WTC11 (cell line): ENCODE measurements at regions not wholly inside any gene's neighbourhood (a gene's known extent, or its start where the extent isn't known, plus 50 kb on each side); places are given as distances from the start of the nearest gene placed in this dataset.

Experiments used
- ATAC-seq: fragments of 200-7000 bp; cut with Tn5 transposase; 2 replicates; pipeline ENCODE4 v1.10.0; 2021; ENCODE audit warnings: mild to moderate bottlenecking, moderate library complexity
- CTCF ChIA-PET: fragments of 300-600 bp; sonication (Branson Sonifier 250); formaldehyde crosslinking; loops from one replicate; lab custom pipeline; 2021; ENCODE audit warnings: antibody characterized with exemption; lab: Charles Lee
- POLR2A ChIA-PET: fragments of 350-600 bp; sonication (Branson Sonifier 250); formaldehyde crosslinking; loops from one replicate; lab custom pipeline; 2021; ENCODE audit warnings: antibody characterized with exemption; lab: Charles Lee
- DNase-seq: peaks from one replicate; pipeline ENCODE4 v3.0.0; 2021; ENCODE audit warnings: low spot score
- H3K27ac Mint-ChIP-seq: 2 replicates; pipeline ENCODE4 v1.8.0; 2021; ENCODE audit warnings: mixed read lengths
- H3K27me3 Mint-ChIP-seq: 2 replicates; pipeline ENCODE4 v1.8.0; 2021; ENCODE audit warnings: low read depth, mild to moderate bottlenecking, moderate library complexity, mixed read lengths
- H3K36me3 Mint-ChIP-seq: 2 replicates; pipeline ENCODE4 v1.8.0; 2021; ENCODE audit warnings: mixed read lengths
- H3K4me1 Mint-ChIP-seq: 2 replicates; pipeline ENCODE4 v1.8.0; 2022; ENCODE audit warnings: mixed read lengths
- H3K4me3 Mint-ChIP-seq: 2 replicates; pipeline ENCODE4 v1.8.0; 2021; ENCODE audit warnings: mild to moderate bottlenecking, moderate library complexity, mixed read lengths
- H3K9me3 Mint-ChIP-seq: 2 replicates; pipeline ENCODE4 v1.8.0; 2021; ENCODE audit warnings: mixed read lengths
- CBFB ChIP-seq: sonication (generic); formaldehyde crosslinking; IDR thresholded peaks from 2 replicates; pipeline ENCODE4 v1.8.1; 2022; ENCODE audit warnings: mild to moderate bottlenecking, low read depth, missing genetic modification reagents
- ESRRA ChIP-seq: sonication (generic); formaldehyde crosslinking; IDR thresholded peaks from 2 replicates; pipeline ENCODE4 v1.8.1; 2022; ENCODE audit warnings: mild to moderate bottlenecking, missing genetic modification reagents, borderline replicate concordance
- FOXK1 ChIP-seq: sonication (generic); formaldehyde crosslinking; IDR thresholded peaks from 2 replicates; pipeline ENCODE4 v1.8.0; 2022; ENCODE audit warnings: mild to moderate bottlenecking, moderate library complexity, missing genetic modification reagents
- GABPB1 ChIP-seq: sonication (generic); formaldehyde crosslinking; IDR thresholded peaks from 2 replicates; pipeline ENCODE4 v1.8.1; 2023; ENCODE audit warnings: mild to moderate bottlenecking, missing genetic modification reagents
- MXD4 ChIP-seq: fragments of 250-450 bp; sonication (Bioruptor Pico); IDR thresholded peaks from 2 replicates; pipeline ENCODE4 v1.8.0; 2021; ENCODE audit warnings: mild to moderate bottlenecking, moderate library complexity, borderline replicate concordance
- RELA ChIP-seq: sonication (generic); formaldehyde crosslinking; IDR thresholded peaks from 2 replicates; pipeline ENCODE4 v1.8.1; 2022; ENCODE audit warnings: missing genetic modification reagents, mild to moderate bottlenecking, borderline replicate concordance
- RORB ChIP-seq: fragments of 250-450 bp; sonication (Bioruptor Pico); IDR thresholded peaks from 2 replicates; pipeline ENCODE4 v1.9.0; 2021; ENCODE audit warnings: mild to moderate bottlenecking
- SMAD3 ChIP-seq: sonication (generic); formaldehyde crosslinking; IDR thresholded peaks from 2 replicates; pipeline ENCODE4 v1.8.0; 2022; ENCODE audit warnings: missing genetic modification reagents, mild to moderate bottlenecking, borderline replicate concordance
- SMAD4 ChIP-seq: sonication (generic); formaldehyde crosslinking; IDR thresholded peaks from 2 replicates; pipeline ENCODE4 v1.8.0; 2022; ENCODE audit warnings: mild to moderate bottlenecking, missing genetic modification reagents
- ZNF232 ChIP-seq: sonication (generic); formaldehyde crosslinking; IDR thresholded peaks from 2 replicates; pipeline ENCODE4 v1.8.0; 2022; ENCODE audit warnings: mild to moderate bottlenecking, missing genetic modification reagents
- ZNF671 ChIP-seq: fragments of 250-450 bp; sonication (Bioruptor Pico); IDR thresholded peaks from 2 replicates; pipeline ENCODE4 v1.8.0; 2021; ENCODE audit warnings: mild to moderate bottlenecking
- TF ChIP-seq, protein P1 (sequence below): sonication (generic); formaldehyde crosslinking; IDR thresholded peaks from 2 replicates; pipeline ENCODE4 v1.8.0; 2023; ENCODE audit warnings: mild to moderate bottlenecking, missing genetic modification reagents
- TF ChIP-seq, protein P2 (sequence below): sonication (generic); formaldehyde crosslinking; conservative IDR thresholded peaks from 2 replicates; pipeline ENCODE4 v1.8.1; 2023; ENCODE audit warnings: mild to moderate bottlenecking, low read depth, missing genetic modification reagents, moderate library complexity
- TF ChIP-seq, protein P3 (sequence below): sonication (generic); formaldehyde crosslinking; IDR thresholded peaks from 2 replicates; pipeline ENCODE4 v1.8.1; 2023; ENCODE audit warnings: mild to moderate bottlenecking, missing genetic modification reagents
- TF ChIP-seq, protein P4 (sequence below): sonication (generic); formaldehyde crosslinking; IDR thresholded peaks from 2 replicates; pipeline ENCODE4 v1.8.1; 2023; ENCODE audit warnings: mild to moderate bottlenecking, missing genetic modification reagents
- TF ChIP-seq, protein P5 (sequence below): sonication (generic); formaldehyde crosslinking; IDR thresholded peaks from 2 replicates; pipeline ENCODE4 v1.8.0; 2022; ENCODE audit warnings: mild to moderate bottlenecking, missing genetic modification reagents
- TF ChIP-seq, protein P6 (sequence below): fragments of 250-450 bp; sonication (Bioruptor Pico); conservative IDR thresholded peaks from 2 replicates; pipeline ENCODE4 v1.9.0; 2021; ENCODE audit warnings: mild to moderate bottlenecking
- TF ChIP-seq, protein P7 (sequence below): sonication (generic); formaldehyde crosslinking; IDR thresholded peaks from 2 replicates; pipeline ENCODE4 v1.8.1; 2022; ENCODE audit warnings: missing genetic modification reagents, borderline replicate concordance

DNA sequence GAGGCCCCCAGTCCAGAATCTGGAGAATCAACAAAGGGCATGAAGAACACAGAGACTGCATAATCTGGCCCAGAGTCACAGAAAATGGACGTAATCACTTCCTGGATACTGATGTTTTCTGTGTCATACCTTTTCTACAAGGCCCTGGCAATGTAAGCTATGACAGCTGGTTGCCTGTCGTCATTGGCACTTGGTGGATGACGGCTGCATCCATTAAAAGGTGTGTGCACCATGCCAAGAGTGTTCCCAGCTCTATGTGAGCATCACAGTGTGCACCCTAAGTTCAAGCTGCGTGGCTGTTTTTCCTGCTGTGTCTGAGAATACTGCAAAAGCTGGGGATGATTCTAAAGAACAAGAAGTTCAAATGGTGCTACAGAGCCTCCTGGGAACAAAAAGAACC is 275.2 kb upstream of the CNR1 start:
- Mint-ChIP-seq H3K4me3 (no peak overlapping the region), H3K36me3 (no peaks in the 10 kb centered on the region), H3K4me1 (no peaks in the 10 kb centered on the region), H3K27me3 (no peaks in the 10 kb centered on the region), H3K9me3 (peaks cover 3% of the 10 kb centered on the region), H3K27ac (no peak overlapping the region)
- ATAC-seq (no peak), DNase-seq (no peak)
- ChIA-PET CTCF (no interaction called here), POLR2A (no interaction called here)
- TF ChIP-seq, protein P1, sequence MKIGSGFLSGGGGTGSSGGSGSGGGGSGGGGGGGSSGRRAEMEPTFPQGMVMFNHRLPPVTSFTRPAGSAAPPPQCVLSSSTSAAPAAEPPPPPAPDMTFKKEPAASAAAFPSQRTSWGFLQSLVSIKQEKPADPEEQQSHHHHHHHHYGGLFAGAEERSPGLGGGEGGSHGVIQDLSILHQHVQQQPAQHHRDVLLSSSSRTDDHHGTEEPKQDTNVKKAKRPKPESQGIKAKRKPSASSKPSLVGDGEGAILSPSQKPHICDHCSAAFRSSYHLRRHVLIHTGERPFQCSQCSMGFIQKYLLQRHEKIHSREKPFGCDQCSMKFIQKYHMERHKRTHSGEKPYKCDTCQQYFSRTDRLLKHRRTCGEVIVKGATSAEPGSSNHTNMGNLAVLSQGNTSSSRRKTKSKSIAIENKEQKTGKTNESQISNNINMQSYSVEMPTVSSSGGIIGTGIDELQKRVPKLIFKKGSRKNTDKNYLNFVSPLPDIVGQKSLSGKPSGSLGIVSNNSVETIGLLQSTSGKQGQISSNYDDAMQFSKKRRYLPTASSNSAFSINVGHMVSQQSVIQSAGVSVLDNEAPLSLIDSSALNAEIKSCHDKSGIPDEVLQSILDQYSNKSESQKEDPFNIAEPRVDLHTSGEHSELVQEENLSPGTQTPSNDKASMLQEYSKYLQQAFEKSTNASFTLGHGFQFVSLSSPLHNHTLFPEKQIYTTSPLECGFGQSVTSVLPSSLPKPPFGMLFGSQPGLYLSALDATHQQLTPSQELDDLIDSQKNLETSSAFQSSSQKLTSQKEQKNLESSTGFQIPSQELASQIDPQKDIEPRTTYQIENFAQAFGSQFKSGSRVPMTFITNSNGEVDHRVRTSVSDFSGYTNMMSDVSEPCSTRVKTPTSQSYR: no peak

DNA sequence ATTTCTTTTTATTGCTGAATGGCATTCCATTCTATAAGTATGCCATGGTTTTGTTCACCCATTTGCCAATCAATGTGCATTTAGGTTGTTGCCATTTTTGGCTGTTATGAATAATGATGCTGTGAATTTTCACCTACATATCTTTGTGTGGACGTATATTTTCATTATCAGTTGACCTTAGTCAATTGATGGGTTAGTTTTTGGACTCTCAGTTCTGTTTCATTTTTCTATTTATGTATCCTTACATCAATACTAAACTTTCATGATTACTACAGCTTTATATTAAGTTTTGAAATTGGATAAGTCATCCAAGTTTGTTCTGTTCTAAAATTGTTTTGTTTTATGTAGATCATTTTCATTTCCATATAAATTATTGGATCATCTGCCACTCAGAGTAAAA is 261.9 kb upstream of the CNR1 start:
- Mint-ChIP-seq H3K27me3 (no peaks in the 10 kb centered on the region), H3K27ac (no peak overlapping the region)
- POLR2A ChIA-PET: no interaction called here
- TF ChIP-seq ESRRA (CRISPR knock-in tag): no peak
- TF ChIP-seq RELA (CRISPR knock-in tag): no peak
- no peak for TF ChIP-seq ZNF671 (CRISPR knock-in tag)
- TF ChIP-seq RORB: no peak
- no peak for TF ChIP-seq SMAD4 (CRISPR knock-in tag)
- TF ChIP-seq, protein P2, sequence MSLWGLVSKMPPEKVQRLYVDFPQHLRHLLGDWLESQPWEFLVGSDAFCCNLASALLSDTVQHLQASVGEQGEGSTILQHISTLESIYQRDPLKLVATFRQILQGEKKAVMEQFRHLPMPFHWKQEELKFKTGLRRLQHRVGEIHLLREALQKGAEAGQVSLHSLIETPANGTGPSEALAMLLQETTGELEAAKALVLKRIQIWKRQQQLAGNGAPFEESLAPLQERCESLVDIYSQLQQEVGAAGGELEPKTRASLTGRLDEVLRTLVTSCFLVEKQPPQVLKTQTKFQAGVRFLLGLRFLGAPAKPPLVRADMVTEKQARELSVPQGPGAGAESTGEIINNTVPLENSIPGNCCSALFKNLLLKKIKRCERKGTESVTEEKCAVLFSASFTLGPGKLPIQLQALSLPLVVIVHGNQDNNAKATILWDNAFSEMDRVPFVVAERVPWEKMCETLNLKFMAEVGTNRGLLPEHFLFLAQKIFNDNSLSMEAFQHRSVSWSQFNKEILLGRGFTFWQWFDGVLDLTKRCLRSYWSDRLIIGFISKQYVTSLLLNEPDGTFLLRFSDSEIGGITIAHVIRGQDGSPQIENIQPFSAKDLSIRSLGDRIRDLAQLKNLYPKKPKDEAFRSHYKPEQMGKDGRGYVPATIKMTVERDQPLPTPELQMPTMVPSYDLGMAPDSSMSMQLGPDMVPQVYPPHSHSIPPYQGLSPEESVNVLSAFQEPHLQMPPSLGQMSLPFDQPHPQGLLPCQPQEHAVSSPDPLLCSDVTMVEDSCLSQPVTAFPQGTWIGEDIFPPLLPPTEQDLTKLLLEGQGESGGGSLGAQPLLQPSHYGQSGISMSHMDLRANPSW: no peak
- TF ChIP-seq, all 79 proteins: peak for 0
- ATAC-seq (no peak), DNase-seq (no peak)
- H3K36me3 Mint-ChIP-seq: no peaks in the 10 kb centered on the region
- H3K4me3 Mint-ChIP-seq: no peak overlapping the region
- CTCF ChIA-PET: no interaction called here
- H3K9me3 Mint-ChIP-seq: 0 out of 2 replicates have a peak, but pooled peaks cover 3% of the 10 kb centered on the region
- H3K4me1 Mint-ChIP-seq: no peaks in the 10 kb centered on the region

DNA sequence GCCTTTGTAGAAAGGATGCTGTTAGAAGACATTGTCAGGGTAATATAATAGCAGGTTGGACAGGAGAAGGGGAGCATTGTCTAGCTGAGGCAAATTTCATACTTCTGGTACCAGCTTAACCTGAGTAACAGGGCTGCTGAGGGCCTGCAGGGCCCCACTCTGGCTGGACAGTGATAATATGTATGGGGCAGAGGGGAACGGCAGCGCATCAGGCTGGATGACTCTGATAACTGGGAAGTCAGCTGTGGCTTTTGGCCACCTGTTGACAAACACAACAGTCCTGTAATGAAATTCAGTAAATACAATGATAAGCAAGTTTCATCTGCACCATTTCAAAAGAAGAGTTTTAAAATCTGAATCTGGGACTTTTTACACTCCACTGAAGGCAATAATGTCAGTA is 259.9 kb upstream of the CNR1 start:
- Mint-ChIP-seq H3K27me3 (no peaks in the 10 kb centered on the region), H3K4me1 (no peaks in the 10 kb centered on the region), H3K9me3 (0 out of 2 replicates have a peak, but pooled peaks cover 5% of the 10 kb centered on the region), H3K4me3 (no peak overlapping the region), H3K27ac (no peak overlapping the region), H3K36me3 (no peaks in the 10 kb centered on the region)
- no peak for DNase-seq
- ChIA-PET CTCF (no interaction called here), POLR2A (no interaction called here)
- no peak for ATAC-seq
- TF ChIP-seq GABPB1 (no peak), MXD4 (CRISPR knock-in tag) (no peak), SMAD3 (CRISPR knock-in tag) (no peak), ZNF232 (CRISPR knock-in tag) (no peak), CBFB (CRISPR knock-in tag) (no peak), SMAD4 (CRISPR knock-in tag) (no peak), FOXK1 (CRISPR knock-in tag) (no peak)
- TF ChIP-seq, protein P3, sequence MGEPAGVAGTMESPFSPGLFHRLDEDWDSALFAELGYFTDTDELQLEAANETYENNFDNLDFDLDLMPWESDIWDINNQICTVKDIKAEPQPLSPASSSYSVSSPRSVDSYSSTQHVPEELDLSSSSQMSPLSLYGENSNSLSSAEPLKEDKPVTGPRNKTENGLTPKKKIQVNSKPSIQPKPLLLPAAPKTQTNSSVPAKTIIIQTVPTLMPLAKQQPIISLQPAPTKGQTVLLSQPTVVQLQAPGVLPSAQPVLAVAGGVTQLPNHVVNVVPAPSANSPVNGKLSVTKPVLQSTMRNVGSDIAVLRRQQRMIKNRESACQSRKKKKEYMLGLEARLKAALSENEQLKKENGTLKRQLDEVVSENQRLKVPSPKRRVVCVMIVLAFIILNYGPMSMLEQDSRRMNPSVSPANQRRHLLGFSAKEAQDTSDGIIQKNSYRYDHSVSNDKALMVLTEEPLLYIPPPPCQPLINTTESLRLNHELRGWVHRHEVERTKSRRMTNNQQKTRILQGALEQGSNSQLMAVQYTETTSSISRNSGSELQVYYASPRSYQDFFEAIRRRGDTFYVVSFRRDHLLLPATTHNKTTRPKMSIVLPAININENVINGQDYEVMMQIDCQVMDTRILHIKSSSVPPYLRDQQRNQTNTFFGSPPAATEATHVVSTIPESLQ (CRISPR knock-in tag): no peak
- TF ChIP-seq, protein P4, sequence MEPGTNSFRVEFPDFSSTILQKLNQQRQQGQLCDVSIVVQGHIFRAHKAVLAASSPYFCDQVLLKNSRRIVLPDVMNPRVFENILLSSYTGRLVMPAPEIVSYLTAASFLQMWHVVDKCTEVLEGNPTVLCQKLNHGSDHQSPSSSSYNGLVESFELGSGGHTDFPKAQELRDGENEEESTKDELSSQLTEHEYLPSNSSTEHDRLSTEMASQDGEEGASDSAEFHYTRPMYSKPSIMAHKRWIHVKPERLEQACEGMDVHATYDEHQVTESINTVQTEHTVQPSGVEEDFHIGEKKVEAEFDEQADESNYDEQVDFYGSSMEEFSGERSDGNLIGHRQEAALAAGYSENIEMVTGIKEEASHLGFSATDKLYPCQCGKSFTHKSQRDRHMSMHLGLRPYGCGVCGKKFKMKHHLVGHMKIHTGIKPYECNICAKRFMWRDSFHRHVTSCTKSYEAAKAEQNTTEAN (CRISPR knock-in tag): no peak
- TF ChIP-seq, protein P5, sequence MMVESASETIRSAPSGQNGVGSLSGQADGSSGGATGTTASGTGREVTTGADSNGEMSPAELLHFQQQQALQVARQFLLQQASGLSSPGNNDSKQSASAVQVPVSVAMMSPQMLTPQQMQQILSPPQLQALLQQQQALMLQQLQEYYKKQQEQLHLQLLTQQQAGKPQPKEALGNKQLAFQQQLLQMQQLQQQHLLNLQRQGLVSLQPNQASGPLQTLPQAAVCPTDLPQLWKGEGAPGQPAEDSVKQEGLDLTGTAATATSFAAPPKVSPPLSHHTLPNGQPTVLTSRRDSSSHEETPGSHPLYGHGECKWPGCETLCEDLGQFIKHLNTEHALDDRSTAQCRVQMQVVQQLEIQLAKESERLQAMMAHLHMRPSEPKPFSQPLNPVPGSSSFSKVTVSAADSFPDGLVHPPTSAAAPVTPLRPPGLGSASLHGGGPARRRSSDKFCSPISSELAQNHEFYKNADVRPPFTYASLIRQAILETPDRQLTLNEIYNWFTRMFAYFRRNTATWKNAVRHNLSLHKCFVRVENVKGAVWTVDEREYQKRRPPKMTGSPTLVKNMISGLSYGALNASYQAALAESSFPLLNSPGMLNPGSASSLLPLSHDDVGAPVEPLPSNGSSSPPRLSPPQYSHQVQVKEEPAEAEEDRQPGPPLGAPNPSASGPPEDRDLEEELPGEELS (CRISPR knock-in tag): no peak
- TF ChIP-seq, protein P6, sequence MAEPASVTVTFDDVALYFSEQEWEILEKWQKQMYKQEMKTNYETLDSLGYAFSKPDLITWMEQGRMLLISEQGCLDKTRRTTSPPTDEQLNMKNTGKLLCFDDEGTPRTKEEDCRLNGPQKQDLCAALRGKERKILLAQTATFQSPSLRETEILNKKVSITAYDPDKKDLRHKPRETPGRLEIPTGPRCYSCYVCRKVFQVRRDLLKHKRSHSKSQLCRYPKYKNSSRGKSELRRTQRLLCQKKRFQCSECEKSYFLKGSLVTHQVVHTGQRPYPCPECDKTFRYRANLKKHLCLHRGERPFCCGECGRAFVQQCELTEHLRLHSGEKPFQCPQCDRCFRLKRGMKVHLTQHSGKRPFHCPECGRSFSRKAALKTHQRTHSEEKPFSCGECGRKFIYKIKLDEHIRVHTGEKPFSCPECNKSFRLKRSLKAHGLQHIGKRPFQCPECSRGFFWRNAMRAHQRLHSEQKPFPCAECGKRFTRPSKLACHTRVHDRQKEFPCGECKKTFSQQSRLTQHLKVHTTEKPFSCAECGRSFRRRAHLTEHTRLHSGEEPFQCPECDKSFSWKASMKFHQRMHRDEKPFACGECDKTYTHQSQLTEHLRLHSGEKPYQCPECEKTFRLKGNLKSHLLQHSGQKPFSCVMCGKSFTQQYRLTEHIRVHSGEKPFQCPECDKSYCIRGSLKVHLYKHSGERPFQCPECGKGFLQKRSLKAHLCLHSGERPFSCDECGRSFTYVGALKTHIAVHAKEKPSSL: no peak
- TF ChIP-seq, protein P7, sequence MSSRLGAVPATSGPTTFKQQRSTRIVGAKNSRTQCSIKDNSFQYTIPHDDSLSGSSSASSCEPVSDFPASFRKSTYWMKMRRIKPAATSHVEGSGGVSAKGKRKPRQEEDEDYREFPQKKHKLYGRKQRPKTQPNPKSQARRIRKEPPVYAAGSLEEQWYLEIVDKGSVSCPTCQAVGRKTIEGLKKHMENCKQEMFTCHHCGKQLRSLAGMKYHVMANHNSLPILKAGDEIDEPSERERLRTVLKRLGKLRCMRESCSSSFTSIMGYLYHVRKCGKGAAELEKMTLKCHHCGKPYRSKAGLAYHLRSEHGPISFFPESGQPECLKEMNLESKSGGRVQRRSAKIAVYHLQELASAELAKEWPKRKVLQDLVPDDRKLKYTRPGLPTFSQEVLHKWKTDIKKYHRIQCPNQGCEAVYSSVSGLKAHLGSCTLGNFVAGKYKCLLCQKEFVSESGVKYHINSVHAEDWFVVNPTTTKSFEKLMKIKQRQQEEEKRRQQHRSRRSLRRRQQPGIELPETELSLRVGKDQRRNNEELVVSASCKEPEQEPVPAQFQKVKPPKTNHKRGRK (CRISPR knock-in tag): no peak
